ENCODE measurements at regions not wholly inside any gene's neighbourhood (a gene's known extent, or its start where the extent isn't known, plus 50 kb on each side); places are given as distances from the start of the nearest gene placed in this dataset.

- no peaks in the 10 kb centered on the region for H3K27me3 ChIP-seq (ENCODE audit: control insufficient read depth, insufficient read depth, low read length)
- TF ChIP-seq, protein P1, sequence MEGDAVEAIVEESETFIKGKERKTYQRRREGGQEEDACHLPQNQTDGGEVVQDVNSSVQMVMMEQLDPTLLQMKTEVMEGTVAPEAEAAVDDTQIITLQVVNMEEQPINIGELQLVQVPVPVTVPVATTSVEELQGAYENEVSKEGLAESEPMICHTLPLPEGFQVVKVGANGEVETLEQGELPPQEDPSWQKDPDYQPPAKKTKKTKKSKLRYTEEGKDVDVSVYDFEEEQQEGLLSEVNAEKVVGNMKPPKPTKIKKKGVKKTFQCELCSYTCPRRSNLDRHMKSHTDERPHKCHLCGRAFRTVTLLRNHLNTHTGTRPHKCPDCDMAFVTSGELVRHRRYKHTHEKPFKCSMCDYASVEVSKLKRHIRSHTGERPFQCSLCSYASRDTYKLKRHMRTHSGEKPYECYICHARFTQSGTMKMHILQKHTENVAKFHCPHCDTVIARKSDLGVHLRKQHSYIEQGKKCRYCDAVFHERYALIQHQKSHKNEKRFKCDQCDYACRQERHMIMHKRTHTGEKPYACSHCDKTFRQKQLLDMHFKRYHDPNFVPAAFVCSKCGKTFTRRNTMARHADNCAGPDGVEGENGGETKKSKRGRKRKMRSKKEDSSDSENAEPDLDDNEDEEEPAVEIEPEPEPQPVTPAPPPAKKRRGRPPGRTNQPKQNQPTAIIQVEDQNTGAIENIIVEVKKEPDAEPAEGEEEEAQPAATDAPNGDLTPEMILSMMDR (IDR thresholded peaks at IDR 0.05; ENCODE audit: insufficient read depth, low read length, poor library complexity, severe bottlenecking) = no peak
- no peak overlapping the region for H3K4me3 ChIP-seq (ENCODE audit: low read depth, low read length)
- no peak for DNase-seq (ENCODE audit: low read depth)
- no peaks in the 10 kb centered on the region for H3K36me3 ChIP-seq (ENCODE audit: control insufficient read depth, insufficient read depth, low read length)
Measured at GRCh38 chr4:31114816-31115215, 394.6 kb downstream of the PCDH7 start.

DNA sequence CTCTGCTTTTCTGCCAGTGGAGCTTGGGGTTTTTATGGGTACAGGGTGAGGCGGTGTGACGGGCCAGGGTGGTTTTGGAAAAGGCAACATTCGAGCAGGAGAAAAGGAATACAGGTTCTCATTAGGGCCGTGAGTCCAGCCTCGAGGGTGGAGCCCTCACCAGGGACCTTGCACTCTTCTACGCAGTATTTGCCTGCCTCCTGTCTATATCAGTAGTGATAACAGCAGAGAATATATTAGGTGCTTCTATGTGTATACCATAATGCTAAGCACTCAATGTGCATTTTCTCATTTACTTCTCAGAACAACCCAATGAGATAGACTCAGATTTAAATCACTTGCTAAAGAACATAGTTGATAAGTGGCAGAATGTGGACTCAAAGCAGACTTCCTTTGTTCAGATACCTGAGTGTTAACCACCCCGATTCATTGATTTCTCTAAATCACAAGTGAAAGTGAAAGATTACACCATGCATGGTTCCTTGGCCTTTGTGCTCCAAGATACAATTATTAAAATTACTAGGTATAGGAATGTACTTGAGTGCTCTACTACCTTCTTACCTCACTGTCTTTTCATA is 403.9 kb downstream of the PCDH7 start:
- Histone ChIP-seq H3K27me3 (ENCODE audit: control insufficient read depth, insufficient read depth, low read length) (no peaks in the 10 kb centered on the region), H3K36me3 (ENCODE audit: control insufficient read depth, insufficient read depth, low read length) (no peaks in the 10 kb centered on the region), H3K4me3 (ENCODE audit: low read depth, low read length) (no peak overlapping the region)
- DNase-seq (ENCODE audit: low read depth) = no peak
- TF ChIP-seq, protein P1 (IDR thresholded peaks at IDR 0.05; ENCODE audit: insufficient read depth, low read length, poor library complexity, severe bottlenecking) = no peak

DNA sequence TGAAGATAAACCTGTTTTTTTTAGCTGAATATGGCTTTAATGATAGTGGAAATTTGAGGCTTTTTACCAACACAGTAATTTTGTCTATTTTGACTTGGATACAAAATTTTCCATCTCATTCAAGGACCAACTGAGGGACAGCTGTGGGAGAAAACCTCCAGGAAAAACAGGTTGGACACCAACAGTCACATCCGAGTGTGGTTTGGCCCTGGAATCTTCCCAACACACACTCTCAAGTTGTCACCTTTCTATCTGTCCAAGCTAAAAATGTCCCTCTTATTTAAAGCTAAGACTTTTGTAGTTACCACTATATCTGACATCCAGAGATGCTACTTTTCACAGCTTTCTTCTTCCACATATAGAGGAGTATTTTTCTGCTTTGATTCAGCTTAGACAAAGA is 404.9 kb downstream of the PCDH7 start:
- Histone ChIP-seq H3K4me3 (ENCODE audit: low read depth, low read length) (no peak overlapping the region), H3K27me3 (ENCODE audit: control insufficient read depth, insufficient read depth, low read length) (no peaks in the 10 kb centered on the region), H3K36me3 (ENCODE audit: control insufficient read depth, insufficient read depth, low read length) (no peaks in the 10 kb centered on the region)
- TF ChIP-seq, protein P1 (IDR thresholded peaks at IDR 0.05; ENCODE audit: insufficient read depth, low read length, poor library complexity, severe bottlenecking) = no peak
- no peak for DNase-seq (ENCODE audit: low read depth)

DNA sequence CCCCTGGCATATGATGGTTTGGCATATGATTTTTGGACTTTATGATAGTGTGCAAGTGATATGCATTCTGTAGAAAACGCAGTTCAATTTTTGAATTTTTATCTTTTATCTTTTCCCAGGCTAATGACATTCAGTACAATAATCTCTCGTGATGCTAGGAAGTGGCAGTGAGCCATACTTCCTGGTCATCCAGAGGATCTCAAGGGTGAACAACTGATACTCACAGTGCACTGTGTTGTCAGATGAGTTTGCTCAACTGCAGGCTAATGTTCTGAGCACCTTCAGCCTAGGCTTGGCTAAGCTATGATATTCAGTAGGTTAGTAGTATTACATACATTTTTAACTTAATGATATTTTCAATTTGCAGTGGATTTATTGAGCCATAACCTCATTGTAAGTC is 405.3 kb downstream of the PCDH7 start:
- no peak for DNase-seq (ENCODE audit: low read depth)
- TF ChIP-seq, protein P1 (IDR thresholded peaks at IDR 0.05; ENCODE audit: insufficient read depth, low read length, poor library complexity, severe bottlenecking) = no peak
- H3K4me3 ChIP-seq (ENCODE audit: low read depth, low read length) = no peak overlapping the region
- H3K36me3 ChIP-seq (ENCODE audit: control insufficient read depth, insufficient read depth, low read length) = no peaks in the 10 kb centered on the region
- H3K27me3 ChIP-seq (ENCODE audit: control insufficient read depth, insufficient read depth, low read length) = no peaks in the 10 kb centered on the region

DNA sequence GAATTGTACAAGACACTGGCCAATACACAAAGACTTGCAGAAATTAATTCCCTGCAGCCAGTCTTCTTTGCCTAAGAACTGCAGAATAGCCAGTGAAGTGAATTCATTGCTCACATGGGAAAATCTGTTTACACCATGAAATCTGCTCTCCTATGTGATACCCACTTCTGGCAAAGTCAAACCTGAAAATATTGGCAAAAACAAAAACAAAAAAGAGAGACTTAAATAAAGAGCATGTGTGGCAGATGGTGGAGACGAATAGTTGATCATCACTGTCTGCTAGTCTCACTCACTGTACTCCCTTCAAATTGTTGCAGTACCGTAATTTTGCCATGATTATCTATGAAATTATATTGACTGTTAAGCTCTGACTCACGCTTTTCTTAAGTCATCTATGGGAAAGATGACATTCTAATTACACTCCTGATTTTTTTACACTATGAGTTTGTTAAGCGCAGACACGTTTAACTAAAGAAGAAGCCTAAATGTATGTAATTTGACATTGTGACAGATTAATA is 406.8 kb downstream of the PCDH7 start:
- Histone ChIP-seq H3K4me3 (ENCODE audit: low read depth, low read length) (no peak overlapping the region), H3K36me3 (ENCODE audit: control insufficient read depth, insufficient read depth, low read length) (no peaks in the 10 kb centered on the region), H3K27me3 (ENCODE audit: control insufficient read depth, insufficient read depth, low read length) (no peaks in the 10 kb centered on the region)
- DNase-seq (ENCODE audit: low read depth) = no peak
- TF ChIP-seq, protein P1 (IDR thresholded peaks at IDR 0.05; ENCODE audit: insufficient read depth, low read length, poor library complexity, severe bottlenecking) = no peak

DNA sequence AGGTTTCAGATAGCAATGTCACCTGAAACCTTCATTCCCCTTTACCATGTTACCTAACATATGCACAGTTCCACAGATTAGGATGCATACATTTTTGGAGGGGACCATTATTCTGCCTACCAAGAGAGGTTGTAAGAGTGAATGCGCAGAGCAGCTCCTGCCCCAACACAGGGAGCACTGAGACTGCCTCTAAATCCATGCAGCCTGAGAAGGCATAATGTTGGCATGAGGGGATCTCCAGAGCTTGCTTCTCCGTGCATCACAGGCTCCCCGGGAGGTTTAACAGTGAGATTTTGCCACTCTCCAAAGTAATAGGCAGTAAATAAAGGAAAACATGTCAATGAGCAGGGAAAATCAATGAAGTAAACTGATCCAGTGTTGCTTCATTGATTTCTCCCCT is 410.8 kb downstream of the PCDH7 start:
- no peaks in the 10 kb centered on the region for H3K27me3 ChIP-seq (ENCODE audit: control insufficient read depth, insufficient read depth, low read length)
- TF ChIP-seq, protein P1 (IDR thresholded peaks at IDR 0.05; ENCODE audit: insufficient read depth, low read length, poor library complexity, severe bottlenecking) = no peak
- H3K4me3 ChIP-seq (ENCODE audit: low read depth, low read length) = no peak overlapping the region
- DNase-seq (ENCODE audit: low read depth) = no peak
- no peaks in the 10 kb centered on the region for H3K36me3 ChIP-seq (ENCODE audit: control insufficient read depth, insufficient read depth, low read length)

All from kidney epithelial cell (primary cell).